ENCODE measurements at regions not wholly inside any gene's neighbourhood (a gene's known extent, or its start where the extent isn't known, plus 50 kb on each side); places are given as distances from the start of the nearest gene placed in this dataset.

DNA sequence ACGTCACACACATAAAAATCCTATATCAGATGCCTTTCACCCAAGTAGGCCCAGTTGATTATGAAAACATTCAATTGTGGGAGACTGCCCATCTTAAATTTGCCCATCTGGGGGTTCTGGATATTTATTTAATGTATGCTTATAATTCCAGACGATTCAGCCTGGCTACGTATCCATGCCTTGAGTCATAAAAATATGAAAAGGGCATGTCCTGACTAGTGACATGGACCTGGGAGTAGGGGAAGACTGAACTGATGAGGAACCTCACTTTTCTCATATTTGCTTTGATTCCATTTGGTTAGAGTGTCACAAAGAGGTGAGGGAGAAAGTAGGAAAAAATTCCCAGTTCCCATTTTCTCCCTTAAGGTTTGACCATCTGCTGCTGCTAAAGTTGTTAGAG lies 122.5 kb upstream of the GNAO1 start:
- no peak for TF ChIP-seq Cebpa-rat (IDR thresholded peaks at IDR 0.05)
- no peak overlapping the region for H3K9ac ChIP-seq
- no peak overlapping the region for H3K4me3 ChIP-seq
- no peaks in the 10 kb centered on the region for H3K9me3 ChIP-seq (replicated peaks in 1 of 11)
- H3K4me2 ChIP-seq, result no peak overlapping the region
- H3K27ac ChIP-seq, result no peak overlapping the region
- H4K20me1 ChIP-seq, result no peaks in the 10 kb centered on the region
- H3K27me3 ChIP-seq, result no peaks in the 10 kb centered on the region
- H3K36me3 ChIP-seq, result no peaks in the 10 kb centered on the region
- H3K4me1 ChIP-seq, result no peaks in the 10 kb centered on the region

DNA sequence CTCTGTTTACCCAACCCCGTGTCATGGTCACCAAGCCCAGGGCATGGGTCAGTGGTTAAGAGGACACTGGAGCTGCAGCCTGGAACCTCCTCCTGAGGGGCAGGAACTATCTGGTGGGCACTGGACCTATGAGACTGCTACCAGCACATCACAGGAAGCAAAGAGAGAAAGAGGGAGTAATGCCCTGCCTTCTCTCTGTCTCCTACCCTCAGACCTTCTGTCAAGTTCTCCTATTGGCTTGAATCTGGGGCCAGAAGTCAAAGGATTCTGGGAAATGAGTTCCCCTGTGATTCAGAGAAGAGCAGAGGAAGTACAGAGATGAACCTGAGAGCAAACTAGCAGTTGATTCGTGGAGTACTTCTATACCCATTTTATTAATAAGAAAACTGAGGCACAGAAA lies 123.0 kb upstream of the GNAO1 start:
- no peaks in the 10 kb centered on the region for H4K20me1 ChIP-seq
- H3K4me2 ChIP-seq, result no peak overlapping the region
- H3K9ac ChIP-seq, result no peak overlapping the region
- H3K27ac ChIP-seq, result no peak overlapping the region
- no peak overlapping the region for H3K4me3 ChIP-seq
- H3K9me3 ChIP-seq (replicated peaks in 1 of 11), result no peaks in the 10 kb centered on the region
- no peak for TF ChIP-seq Cebpa-rat (IDR thresholded peaks at IDR 0.05)
- H3K27me3 ChIP-seq, result no peaks in the 10 kb centered on the region
- H3K4me1 ChIP-seq, result no peaks in the 10 kb centered on the region
- no peaks in the 10 kb centered on the region for H3K36me3 ChIP-seq

DNA sequence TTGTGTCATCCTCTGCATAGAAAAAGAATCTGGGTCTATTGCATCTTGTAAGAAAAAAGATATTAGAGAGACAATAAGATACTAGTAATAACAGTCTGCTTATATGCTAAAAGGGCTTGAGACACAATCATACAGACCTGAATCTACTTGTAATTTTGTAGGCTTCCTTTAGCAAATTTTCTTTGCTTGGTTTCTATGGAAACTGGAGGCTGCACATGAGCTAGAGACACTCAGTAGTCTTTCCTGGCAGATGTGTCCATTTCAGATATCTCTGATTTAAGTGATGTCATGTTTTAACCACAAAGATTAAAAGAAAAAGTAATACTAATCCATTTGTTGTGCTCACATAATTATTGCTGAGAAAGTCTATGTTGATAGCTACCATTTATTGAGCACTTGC lies 123.9 kb upstream of the GNAO1 start:
- Histone ChIP-seq H3K4me3 (no peak overlapping the region), H3K4me1 (no peaks in the 10 kb centered on the region), H3K9me3 (replicated peaks in 1 of 11) (no peaks in the 10 kb centered on the region), H3K36me3 (no peaks in the 10 kb centered on the region), H3K27ac (no peak overlapping the region), H3K4me2 (no peak overlapping the region), H3K27me3 (no peaks in the 10 kb centered on the region), H4K20me1 (no peaks in the 10 kb centered on the region), H3K9ac (no peak overlapping the region)
- no peak for TF ChIP-seq Cebpa-rat (IDR thresholded peaks at IDR 0.05)

DNA sequence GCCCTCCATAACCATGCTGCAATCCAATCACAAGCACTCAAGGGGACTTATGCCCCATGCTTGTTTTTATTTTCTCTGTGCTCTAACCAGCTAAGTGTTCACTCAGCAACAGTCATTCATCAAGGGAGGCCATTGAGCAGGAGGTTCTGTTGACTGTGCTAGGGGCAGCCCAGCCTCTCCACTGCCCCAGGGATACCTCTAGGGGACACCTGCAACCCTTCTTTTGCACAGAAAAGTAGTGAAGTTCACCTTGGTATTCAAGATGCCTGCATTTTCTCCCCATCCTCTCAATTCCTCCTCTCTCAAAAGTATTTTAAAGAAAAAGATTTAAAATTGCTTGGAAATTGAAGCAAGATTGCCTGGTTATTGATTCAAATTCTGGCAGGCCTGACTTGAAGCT lies 124.7 kb upstream of the GNAO1 start:
- Histone ChIP-seq H3K4me1 (no peaks in the 10 kb centered on the region), H3K4me2 (no peak overlapping the region), H3K4me3 (no peak overlapping the region), H3K9ac (no peak overlapping the region), H3K36me3 (no peaks in the 10 kb centered on the region), H3K27ac (no peak overlapping the region), H3K9me3 (replicated peaks in 1 of 11) (no peaks in the 10 kb centered on the region), H3K27me3 (no peaks in the 10 kb centered on the region), H4K20me1 (no peaks in the 10 kb centered on the region)
- TF ChIP-seq Cebpa-rat (IDR thresholded peaks at IDR 0.05), result no peak

DNA sequence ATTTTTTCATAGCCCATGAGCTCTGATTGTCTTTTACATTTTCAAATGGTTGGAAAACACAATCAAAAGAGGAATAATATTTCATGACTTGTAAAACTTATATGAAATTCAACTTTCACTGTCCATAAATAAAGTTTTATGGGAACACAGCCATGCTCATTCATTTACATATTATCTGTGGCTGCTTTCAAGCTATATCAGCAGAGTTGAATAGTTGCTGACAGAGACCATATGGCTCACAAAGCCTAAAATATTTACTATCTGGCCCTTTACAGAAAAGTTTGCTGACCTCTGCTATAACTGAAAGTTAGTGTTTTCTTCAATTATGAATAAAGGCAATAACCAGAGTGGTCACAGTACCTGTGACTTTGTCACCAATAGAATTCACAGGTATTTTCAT lies 128.2 kb upstream of the GNAO1 start:
- Histone ChIP-seq H3K27ac (no peak overlapping the region), H3K36me3 (no peaks in the 10 kb centered on the region), H3K4me3 (no peak overlapping the region), H3K4me1 (no peaks in the 10 kb centered on the region), H3K4me2 (no peak overlapping the region), H3K9ac (no peak overlapping the region), H3K9me3 (replicated peaks in 1 of 11) (no peaks in the 10 kb centered on the region), H3K27me3 (no peaks in the 10 kb centered on the region), H4K20me1 (no peaks in the 10 kb centered on the region)
- no peak for TF ChIP-seq Cebpa-rat (IDR thresholded peaks at IDR 0.05)

DNA sequence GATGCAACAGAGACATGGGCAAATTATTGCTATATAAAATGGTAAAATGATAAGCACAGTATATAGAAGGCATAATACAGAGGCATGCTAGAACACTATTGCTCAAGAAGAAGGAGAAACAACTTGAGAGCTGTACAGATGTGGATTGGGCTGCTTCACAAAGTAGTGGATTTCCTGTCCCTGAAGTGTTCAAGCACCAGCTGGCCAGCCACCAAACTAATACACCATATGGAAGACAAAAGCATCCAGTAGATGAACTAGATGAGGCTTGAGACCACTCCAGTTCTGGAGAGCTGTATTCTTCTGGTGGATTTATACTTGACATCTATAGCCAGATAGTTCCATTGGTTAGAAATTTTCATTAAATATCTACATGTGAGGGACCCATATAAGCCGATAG lies 134.1 kb upstream of the GNAO1 start:
- H3K27me3 ChIP-seq, result no peaks in the 10 kb centered on the region
- no peak for TF ChIP-seq Cebpa-rat (IDR thresholded peaks at IDR 0.05)
- H3K36me3 ChIP-seq, result no peaks in the 10 kb centered on the region
- no peak overlapping the region for H3K4me2 ChIP-seq
- H3K9ac ChIP-seq, result no peak overlapping the region
- no peak overlapping the region for H3K4me3 ChIP-seq
- no peak overlapping the region for H3K27ac ChIP-seq
- H3K9me3 ChIP-seq (replicated peaks in 1 of 11), result no peaks in the 10 kb centered on the region
- H3K4me1 ChIP-seq, result no peaks in the 10 kb centered on the region
- no peaks in the 10 kb centered on the region for H4K20me1 ChIP-seq

DNA sequence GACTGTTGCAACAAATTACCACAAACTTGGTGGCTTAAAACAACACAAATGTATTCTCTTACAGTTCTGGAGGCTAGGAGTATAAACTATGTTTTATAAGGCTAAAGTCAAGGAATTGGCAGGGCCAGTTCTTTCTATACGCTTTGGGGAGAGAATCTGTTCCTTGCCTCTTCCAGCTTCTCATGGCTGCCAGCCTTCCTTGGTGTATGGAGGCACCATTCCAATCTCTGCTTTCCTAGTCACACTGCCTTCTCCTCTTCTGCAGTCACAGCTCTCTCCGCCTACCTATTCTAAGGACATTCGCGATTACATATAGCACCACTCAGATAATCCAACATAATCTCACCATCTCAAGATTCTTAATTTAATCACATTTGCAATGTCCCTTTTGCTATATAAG lies 140.4 kb upstream of the GNAO1 start:
- Histone ChIP-seq H3K4me3 (no peak overlapping the region), H3K27me3 (peaks cover 0 to 3% (median 0%) of the 10 kb centered on the region in 11 experiments; a peak in 1 of 22 replicates), H3K9me3 (replicated peaks in 1 of 11) (no peaks in the 10 kb centered on the region), H3K27ac (no peak overlapping the region), H3K4me2 (no peak overlapping the region), H3K9ac (no peak overlapping the region), H4K20me1 (no peaks in the 10 kb centered on the region), H3K4me1 (peaks cover 13 to 21% (median 18%) of the 10 kb centered on the region in 10 experiments), H3K36me3 (no peaks in the 10 kb centered on the region)
- TF ChIP-seq Cebpa-rat (IDR thresholded peaks at IDR 0.05), result no peak

DNA sequence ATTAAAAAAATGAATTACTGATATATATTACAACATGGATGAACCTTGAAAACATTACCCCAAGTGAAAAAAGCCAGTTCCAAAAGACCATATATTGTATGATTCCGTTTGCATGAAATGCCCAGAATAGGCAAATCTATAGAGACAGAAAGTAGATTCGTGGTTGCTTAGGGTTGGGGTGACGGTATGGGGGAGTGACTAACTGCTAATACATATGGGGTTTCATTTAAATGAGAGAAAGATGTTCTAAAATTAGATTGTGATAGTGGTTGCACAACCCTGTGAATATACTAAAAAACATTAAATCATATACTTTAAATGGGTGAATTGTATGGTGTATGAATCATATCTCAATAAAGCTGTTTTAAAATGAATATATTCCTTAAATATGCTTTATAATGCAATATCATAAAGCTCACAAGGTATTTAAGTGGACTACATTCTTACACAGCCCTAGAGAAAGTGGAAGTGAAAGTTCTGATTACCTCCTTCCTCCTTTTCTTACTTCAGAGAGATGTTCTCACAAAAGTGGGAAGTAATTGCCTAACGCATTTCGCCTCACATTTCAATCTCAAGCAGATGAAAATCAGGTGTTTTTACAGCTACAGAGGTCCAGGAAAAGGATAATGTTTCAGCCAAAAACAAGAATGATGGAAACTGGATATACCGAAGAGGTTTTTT lies 142.7 kb upstream of the GNAO1 start:
- no peaks in the 10 kb centered on the region for H3K36me3 ChIP-seq
- no peak overlapping the region; a peak in 1 of 22 replicates for H3K9ac ChIP-seq
- H3K9me3 ChIP-seq (replicated peaks in 1 of 11), result no peaks in the 10 kb centered on the region
- TF ChIP-seq Cebpa-rat (IDR thresholded peaks at IDR 0.05), result peak in 2 of 11 experiments; percentile 30 to 73; a peak in 3 of 22 replicates
- peak overlapping the region in 9 of 11 experiments; percentile 25 to 72 (median 52); a peak in 15 of 22 replicates for H3K27ac ChIP-seq
- peaks cover 0 to 3% (median 0%) of the 10 kb centered on the region in 11 experiments; a peak in 1 of 22 replicates for H3K27me3 ChIP-seq
- peaks cover 13 to 21% (median 18%) of the 10 kb centered on the region in 10 experiments for H3K4me1 ChIP-seq
- no peak overlapping the region for H3K4me3 ChIP-seq
- H4K20me1 ChIP-seq, result no peaks in the 10 kb centered on the region
- H3K4me2 ChIP-seq, result peak overlapping the region; percentile 27 to 74 (median 49)

DNA sequence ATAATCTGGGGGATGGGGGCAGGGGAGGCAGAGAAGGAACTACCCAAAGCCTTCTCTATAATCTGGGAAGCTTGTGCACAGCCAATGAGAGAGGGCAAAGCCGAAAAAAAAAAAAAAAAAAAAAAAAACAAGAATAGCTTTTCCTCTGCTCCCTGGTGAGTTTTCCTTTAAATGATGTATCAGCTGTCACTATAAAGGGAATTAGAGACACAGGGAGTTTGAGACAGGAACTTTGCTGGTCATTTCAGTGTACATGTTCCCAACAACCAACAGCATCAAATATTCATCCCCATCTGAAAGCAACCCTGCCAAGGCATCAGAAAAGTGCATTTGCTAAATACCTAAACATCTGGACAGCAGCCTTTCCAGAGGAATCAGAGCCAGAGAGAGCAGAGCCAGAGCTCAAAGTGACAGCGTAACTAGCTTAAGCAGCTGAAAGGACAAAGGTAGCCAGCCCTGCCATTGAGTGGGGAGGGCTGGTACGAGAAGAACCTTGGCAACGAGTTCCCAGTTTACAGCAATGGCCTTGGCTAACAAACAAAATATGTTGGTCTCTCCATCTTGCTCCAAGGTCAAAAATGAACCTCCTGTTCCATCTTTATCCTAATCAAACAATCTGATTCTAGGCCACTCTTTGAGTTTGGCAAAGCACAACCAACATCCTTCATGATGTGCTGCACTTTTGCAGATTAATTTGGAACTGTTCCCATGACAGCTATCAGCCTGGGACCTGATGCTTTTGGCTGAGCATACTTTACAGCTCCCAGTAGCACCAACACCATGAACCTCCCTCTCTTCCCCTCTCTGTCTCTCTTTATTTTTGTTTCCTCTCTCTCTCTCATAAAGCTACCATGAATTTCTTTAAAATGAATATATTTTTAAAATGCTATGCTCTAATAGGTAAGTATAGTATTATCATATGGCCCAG lies 143.7 kb upstream of the GNAO1 start:
- no peak overlapping the region for H3K9ac ChIP-seq
- H3K9me3 ChIP-seq (replicated peaks in 1 of 11), result no peaks in the 10 kb centered on the region
- TF ChIP-seq Cebpa-rat (IDR thresholded peaks at IDR 0.05), result no peak
- H4K20me1 ChIP-seq, result no peaks in the 10 kb centered on the region
- H3K27me3 ChIP-seq, result peaks cover 0 to 3% (median 0%) of the 10 kb centered on the region in 11 experiments; a peak in 1 of 22 replicates
- H3K4me2 ChIP-seq, result peak overlapping the region in 9 of 11 experiments; percentile 4 to 72 (median 40); a peak in 12 of 22 replicates
- H3K4me1 ChIP-seq, result peaks cover 13 to 21% (median 18%) of the 10 kb centered on the region in 10 experiments
- H3K27ac ChIP-seq, result peak overlapping the region in 6 of 11 experiments; percentile 18 to 54 (median 30); a peak in 6 of 22 replicates
- no peak overlapping the region for H3K4me3 ChIP-seq
- H3K36me3 ChIP-seq, result no peaks in the 10 kb centered on the region
